Trophoblast cell (in vitro differentiated cells and primary cell): ENCODE measurements at regions not wholly inside any gene's neighbourhood (a gene's known extent, or its start where the extent isn't known, plus 50 kb on each side); places are given as distances from the start of the nearest gene placed in this dataset.

ENCODE experiments used
- DNase-seq, 2 donors: peaks; one replicate each; pipeline ENCODE4 v3.0.0-alpha.2; 2016
- H2AFZ ChIP-seq: 2 replicates; pipeline ENCODE4 v1.6.1; 2013; ENCODE audit warnings: low read length, moderate library complexity, mild to moderate bottlenecking; ENCODE audit not compliant: insufficient read depth, poor library complexity
- H2AK5ac ChIP-seq: 2 replicates; pipeline ENCODE4 v1.6.1; 2013; ENCODE audit warnings: mild to moderate bottlenecking, low read length
- H2BK120ac ChIP-seq: 2 replicates; pipeline ENCODE4 v1.6.1; 2013; ENCODE audit warnings: low read length, mild to moderate bottlenecking, moderate library complexity; ENCODE audit not compliant: insufficient read depth, poor library complexity
- H2BK12ac ChIP-seq: 2 replicates; pipeline ENCODE4 v1.6.1; 2013; ENCODE audit warnings: mild to moderate bottlenecking, low read length, moderate library complexity
- H2BK5ac ChIP-seq: 2 replicates; pipeline ENCODE4 v1.6.1; 2013; ENCODE audit warnings: low read length, low read depth, moderate library complexity, mild to moderate bottlenecking; ENCODE audit not compliant: poor library complexity
- H3K14ac ChIP-seq: 2 replicates; pipeline ENCODE4 v1.6.1; 2013; ENCODE audit warnings: mild to moderate bottlenecking, low read length
- H3K18ac ChIP-seq: 2 replicates; pipeline ENCODE4 v1.6.1; 2013; ENCODE audit warnings: mild to moderate bottlenecking, low read length
- H3K23ac ChIP-seq: 2 replicates; pipeline ENCODE4 v1.6.1; 2013; ENCODE audit warnings: low read length
- H3K27ac ChIP-seq: 2 replicates; pipeline ENCODE4 v1.5.1; 2013; ENCODE audit warnings: low read depth, mild to moderate bottlenecking, inconsistent platforms, low read length, moderate library complexity
- H3K27me3 ChIP-seq: 2 replicates; pipeline ENCODE4 v1.6.1; 2013; ENCODE audit warnings: inconsistent platforms, mild to moderate bottlenecking, low read length, moderate library complexity; ENCODE audit not compliant: insufficient read depth
- H3K36me3 ChIP-seq, 2 experiments: 1 replicate in 1 of 2; 2 replicates in 1 of 2; pipeline ENCODE4 v1.6.1; 2013; ENCODE audit warnings: low read length in 2 of 2, mild to moderate bottlenecking in 2 of 2, moderate library complexity in 1 of 2; ENCODE audit not compliant: insufficient read depth in 2 of 2, control insufficient read depth in 1 of 2
- H3K4ac ChIP-seq: 2 replicates; pipeline ENCODE4 v1.6.1; 2013; ENCODE audit warnings: low read depth, mild to moderate bottlenecking, low read length, moderate library complexity
- H3K4me1 ChIP-seq, 2 experiments: 1 replicate in 1 of 2; 2 replicates in 1 of 2; pipeline ENCODE4 v1.6.1; 2013; ENCODE audit warnings: low read length in 2 of 2, mild to moderate bottlenecking in 2 of 2, moderate library complexity in 1 of 2; ENCODE audit not compliant: insufficient read depth in 2 of 2, control insufficient read depth in 1 of 2
- H3K4me2 ChIP-seq: 2 replicates; pipeline ENCODE4 v1.6.1; 2013; ENCODE audit warnings: inconsistent platforms, mild to moderate bottlenecking, low read length, moderate library complexity
- H3K4me3 ChIP-seq: 2 replicates; pipeline ENCODE4 v1.5.1; 2013; ENCODE audit warnings: mild to moderate bottlenecking, low read depth, low read length, inconsistent platforms
- H3K79me1 ChIP-seq: one replicate; pipeline ENCODE4 v1.6.1; 2013; ENCODE audit warnings: low read length
- H3K79me2 ChIP-seq: 2 replicates; pipeline ENCODE4 v1.6.1; 2013; ENCODE audit warnings: low read length, mild to moderate bottlenecking; ENCODE audit not compliant: control insufficient read depth, insufficient read depth, poor library complexity
- H3K9ac ChIP-seq: 2 replicates; pipeline ENCODE4 v1.6.1; 2013; ENCODE audit warnings: mild to moderate bottlenecking, low read length
- H3K9me3 ChIP-seq: 2 replicates; pipeline ENCODE4 v1.6.1; 2013; ENCODE audit warnings: low read depth, mild to moderate bottlenecking, control low read depth, inconsistent platforms, low read length; ENCODE audit not compliant: insufficient read depth
- H4K12ac ChIP-seq: 2 replicates; pipeline ENCODE4 v1.6.1; 2013; ENCODE audit warnings: low read depth, mild to moderate bottlenecking, low read length, moderate library complexity
- H4K8ac ChIP-seq: 2 replicates; pipeline ENCODE4 v1.6.1; 2013; ENCODE audit warnings: low read depth, mild to moderate bottlenecking, low read length, moderate library complexity
- H4K91ac ChIP-seq: one replicate; pipeline ENCODE4 v1.6.1; 2013; ENCODE audit warnings: low read depth, mild to moderate bottlenecking, low read length, moderate library complexity
- WGBS: extraction: QIAGEN DNeasy Blood & Tissue Kit; methylation state at CpG from one replicate; pipeline ENCODE4 v1.1.7; 2013; ENCODE audit warnings: missing lambda C conversion rate; ENCODE audit not compliant: insufficient read length, insufficient coverage; ENCODE audit errors: extremely low coverage; 5-methylcytosine and 5-hydroxymethylcytosine counted together

DNA sequence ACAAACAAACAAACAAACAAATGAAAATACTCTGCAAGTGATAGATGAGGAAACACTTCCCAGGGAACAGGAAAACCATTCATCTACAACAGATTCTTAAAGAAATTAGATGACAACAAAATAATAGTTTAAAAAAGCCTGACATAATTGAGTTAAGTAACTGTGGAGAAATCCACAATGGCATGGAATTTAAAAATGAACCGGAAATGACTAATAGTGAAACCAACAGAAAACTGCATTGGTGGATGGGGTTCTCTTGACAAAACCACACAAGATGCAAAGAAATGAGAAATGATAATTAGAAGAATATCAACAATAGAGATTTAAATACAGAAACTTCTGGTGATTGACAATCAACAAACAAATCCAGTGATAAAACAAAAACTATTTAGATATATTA is 785.6 kb downstream of the QKI start:
- peaks cover under 1% of the 10 kb centered on the region for H3K9me3 ChIP-seq
- H3K36me3 ChIP-seq: no peaks in the 10 kb centered on the region
- no peak overlapping the region for H4K8ac ChIP-seq
- H3K79me1 ChIP-seq: no peaks in the 10 kb centered on the region
- no peak overlapping the region for H4K91ac ChIP-seq
- no peak overlapping the region for H3K9ac ChIP-seq
- H3K23ac ChIP-seq: no peak overlapping the region
- H4K12ac ChIP-seq: no peak overlapping the region
- no CpG with 5 or more reads among the region's 1 CpG for WGBS
- no peak overlapping the region for H3K4ac ChIP-seq
- H2BK12ac ChIP-seq: no peak overlapping the region
- no peak overlapping the region for H3K18ac ChIP-seq
- H2BK120ac ChIP-seq: no peak overlapping the region
- no peak overlapping the region for H2AFZ ChIP-seq
- no peak overlapping the region for H3K4me3 ChIP-seq
- H2BK5ac ChIP-seq: no peak overlapping the region
- no peak overlapping the region for H3K4me2 ChIP-seq
- H3K27me3 ChIP-seq: no peaks in the 10 kb centered on the region
- H3K79me2 ChIP-seq: no peaks in the 10 kb centered on the region
- no peak overlapping the region for H2AK5ac ChIP-seq
- H3K27ac ChIP-seq: no peak overlapping the region
- no peak overlapping the region for H3K14ac ChIP-seq
- H3K4me1 ChIP-seq: no peaks in the 10 kb centered on the region
- no peak for DNase-seq

DNA sequence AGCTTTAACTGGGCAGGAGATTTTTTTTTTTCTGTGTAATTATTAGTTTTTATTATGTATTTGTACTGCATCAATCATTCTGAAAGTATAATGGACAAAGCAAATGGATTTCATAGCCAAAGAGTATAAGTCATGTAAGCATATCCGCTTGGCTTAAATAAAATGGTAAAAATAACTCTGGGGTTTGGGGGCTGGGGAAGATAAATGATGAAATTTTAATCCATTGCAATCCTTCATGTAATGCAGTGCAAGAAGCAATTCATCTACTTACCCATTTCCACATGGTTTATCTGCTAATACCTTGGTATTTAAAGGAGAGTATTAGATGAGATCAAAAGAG is 781.4 kb downstream of the QKI start:
- H3K4me1 ChIP-seq: no peaks in the 10 kb centered on the region
- H3K27ac ChIP-seq: no peak overlapping the region
- H2BK12ac ChIP-seq: no peak overlapping the region
- H3K27me3 ChIP-seq: no peaks in the 10 kb centered on the region
- no peak overlapping the region for H2BK5ac ChIP-seq
- no peaks in the 10 kb centered on the region for H3K9me3 ChIP-seq
- H3K18ac ChIP-seq: no peak overlapping the region
- H2BK120ac ChIP-seq: no peak overlapping the region
- H3K23ac ChIP-seq: no peak overlapping the region
- no peak overlapping the region for H3K4ac ChIP-seq
- H4K12ac ChIP-seq: no peak overlapping the region
- no peak overlapping the region for H2AK5ac ChIP-seq
- H3K4me3 ChIP-seq: no peak overlapping the region
- WGBS: no CpG with 5 or more reads among the region's 1 CpG
- H3K79me1 ChIP-seq: no peaks in the 10 kb centered on the region
- H2AFZ ChIP-seq: no peak overlapping the region
- H3K79me2 ChIP-seq: no peaks in the 10 kb centered on the region
- H3K9ac ChIP-seq: no peak overlapping the region
- H4K91ac ChIP-seq: no peak overlapping the region
- H4K8ac ChIP-seq: no peak overlapping the region
- no peak overlapping the region for H3K4me2 ChIP-seq
- H3K36me3 ChIP-seq: no peaks in the 10 kb centered on the region
- no peak overlapping the region for H3K14ac ChIP-seq
- no peak for DNase-seq

DNA sequence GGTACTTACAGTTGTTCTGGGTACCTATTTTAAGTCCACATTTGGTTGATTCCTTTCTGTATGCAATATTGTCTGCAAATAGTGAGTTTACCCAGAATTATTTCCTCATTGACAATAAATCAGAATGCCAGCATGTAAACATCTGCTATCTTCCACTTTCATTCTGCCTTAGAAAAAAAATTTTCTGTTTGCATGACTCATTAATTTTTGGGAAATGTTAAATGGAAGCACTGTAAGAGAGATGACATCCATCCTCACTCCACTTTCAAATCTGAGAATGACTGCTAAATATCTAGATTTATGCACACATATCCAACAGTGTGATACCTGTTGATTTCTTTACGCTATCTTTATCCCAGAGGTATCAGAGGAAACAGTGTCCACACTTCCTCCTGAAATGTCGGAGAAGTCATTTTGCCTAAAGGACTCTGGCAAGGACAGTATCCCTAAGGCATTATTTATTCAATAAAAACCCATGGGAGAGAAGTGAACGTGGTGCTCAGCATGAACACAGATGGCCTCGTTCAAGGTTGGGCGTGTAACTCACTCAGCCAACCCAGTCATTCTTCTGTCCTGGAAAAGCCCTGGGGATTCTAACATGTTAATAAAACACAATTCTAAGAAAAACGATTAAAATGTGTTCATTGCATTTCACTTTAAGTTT is 780.9 kb downstream of the QKI start:
- no CpG with 5 or more reads among the region's 6 CpGs for WGBS

GRCh38 chr6:164188861-164189260 is 774.3 kb downstream of the QKI start:
- Histone ChIP-seq H2BK12ac (no peak overlapping the region), H3K18ac (no peak overlapping the region), H3K79me2 (no peaks in the 10 kb centered on the region), H3K27me3 (no peaks in the 10 kb centered on the region), H4K91ac (no peak overlapping the region), H3K4me3 (no peak overlapping the region), H3K4ac (no peak overlapping the region), H3K14ac (no peak overlapping the region), H3K36me3 (no peaks in the 10 kb centered on the region), H3K4me2 (no peak overlapping the region), H4K12ac (no peak overlapping the region), H3K9me3 (no peaks in the 10 kb centered on the region), H3K9ac (no peak overlapping the region), H2AFZ (no peak overlapping the region), H4K8ac (no peak overlapping the region), H2BK5ac (no peak overlapping the region), H2AK5ac (no peak overlapping the region), H3K27ac (no peak overlapping the region), H3K23ac (no peak overlapping the region), H2BK120ac (no peak overlapping the region), H3K4me1 (no peaks in the 10 kb centered on the region), H3K79me1 (no peaks in the 10 kb centered on the region)
- WGBS: no CpG with 5 or more reads among the region's 4 CpGs
- DNase-seq: no peak

More for the DNA sequence above, 780.9 kb downstream of the QKI start:
- Histone ChIP-seq H2BK120ac (no peak overlapping the region), H3K27me3 (no peaks in the 10 kb centered on the region), H3K9ac (no peak overlapping the region), H3K79me2 (no peaks in the 10 kb centered on the region), H3K4me2 (no peak overlapping the region), H2BK5ac (no peak overlapping the region), H3K14ac (no peak overlapping the region), H2BK12ac (no peak overlapping the region), H3K18ac (no peak overlapping the region), H4K8ac (no peak overlapping the region), H3K4ac (no peak overlapping the region), H4K12ac (no peak overlapping the region), H3K23ac (no peak overlapping the region), H3K79me1 (no peaks in the 10 kb centered on the region), H3K27ac (no peak overlapping the region), H3K36me3 (no peaks in the 10 kb centered on the region), H3K4me1 (no peaks in the 10 kb centered on the region), H3K4me3 (no peak overlapping the region), H3K9me3 (no peaks in the 10 kb centered on the region), H2AK5ac (no peak overlapping the region), H4K91ac (no peak overlapping the region), H2AFZ (no peak overlapping the region)
- no peak for DNase-seq
